ENCODE measurements at regions not wholly inside any gene's neighbourhood (a gene's known extent, or its start where the extent isn't known, plus 50 kb on each side); places are given as distances from the start of the nearest gene placed in this dataset.

GRCh38 chr12:60290532-60290931 is 694.7 kb downstream of the SLC16A7 start:
- TF ChIP-seq CTCF (IDR thresholded peaks at IDR 0.05) (no peak), POLR2AphosphoS5 (IDR thresholded peaks at IDR 0.05) (no peak)

Measured in prostate gland (tissue), 2 donors.